ENCODE measurements at regions not wholly inside any gene's neighbourhood (a gene's known extent, or its start where the extent isn't known, plus 50 kb on each side); places are given as distances from the start of the nearest gene placed in this dataset.
"Not testable (repeated sequence)": the region's sequence is repeated elsewhere in the genome, so short reads cannot be mapped to it uniquely, and the experiment has no call there.

DNA sequence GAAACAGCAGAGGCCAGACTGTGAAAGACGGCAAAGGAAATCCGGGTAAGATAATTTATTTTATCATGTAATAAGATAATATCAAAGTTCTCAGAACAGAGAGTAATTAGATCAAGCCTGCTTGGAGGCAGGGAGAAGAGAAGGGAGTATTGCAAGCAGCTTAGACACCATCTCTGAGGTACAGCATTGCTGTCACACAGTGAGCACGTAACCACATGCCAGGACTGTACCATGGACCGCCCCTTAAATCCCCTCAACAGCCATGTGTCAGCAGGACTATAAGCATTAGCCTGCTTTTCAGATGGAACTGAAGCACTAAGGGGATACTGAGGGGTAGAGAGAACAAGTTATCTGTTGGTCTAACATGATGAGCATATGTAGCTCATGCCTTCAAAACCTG, 141.5 kb downstream of the C6orf118 start:
- TF ChIP-seq, protein P1, sequence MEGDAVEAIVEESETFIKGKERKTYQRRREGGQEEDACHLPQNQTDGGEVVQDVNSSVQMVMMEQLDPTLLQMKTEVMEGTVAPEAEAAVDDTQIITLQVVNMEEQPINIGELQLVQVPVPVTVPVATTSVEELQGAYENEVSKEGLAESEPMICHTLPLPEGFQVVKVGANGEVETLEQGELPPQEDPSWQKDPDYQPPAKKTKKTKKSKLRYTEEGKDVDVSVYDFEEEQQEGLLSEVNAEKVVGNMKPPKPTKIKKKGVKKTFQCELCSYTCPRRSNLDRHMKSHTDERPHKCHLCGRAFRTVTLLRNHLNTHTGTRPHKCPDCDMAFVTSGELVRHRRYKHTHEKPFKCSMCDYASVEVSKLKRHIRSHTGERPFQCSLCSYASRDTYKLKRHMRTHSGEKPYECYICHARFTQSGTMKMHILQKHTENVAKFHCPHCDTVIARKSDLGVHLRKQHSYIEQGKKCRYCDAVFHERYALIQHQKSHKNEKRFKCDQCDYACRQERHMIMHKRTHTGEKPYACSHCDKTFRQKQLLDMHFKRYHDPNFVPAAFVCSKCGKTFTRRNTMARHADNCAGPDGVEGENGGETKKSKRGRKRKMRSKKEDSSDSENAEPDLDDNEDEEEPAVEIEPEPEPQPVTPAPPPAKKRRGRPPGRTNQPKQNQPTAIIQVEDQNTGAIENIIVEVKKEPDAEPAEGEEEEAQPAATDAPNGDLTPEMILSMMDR (conservative IDR thresholded peaks at IDR 0.05): no peak

DNA sequence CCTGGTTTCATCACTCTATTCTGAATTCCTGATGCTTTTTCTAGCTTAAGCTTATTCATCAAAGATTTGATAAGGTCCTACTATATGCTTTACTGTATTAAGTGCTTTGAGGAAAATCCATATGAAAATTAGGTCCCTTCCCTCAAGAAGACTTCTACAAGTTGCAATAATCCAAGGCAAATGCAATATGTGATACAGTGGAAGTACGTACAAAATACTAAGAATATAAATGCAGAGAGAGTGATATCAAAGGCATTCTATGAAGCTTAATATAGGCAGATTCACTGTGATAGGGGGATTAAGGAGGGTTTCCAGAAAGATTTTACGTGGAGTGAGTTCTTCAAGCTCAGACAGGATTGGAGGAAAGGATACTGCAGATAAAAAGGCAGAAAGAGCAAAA, 142.1 kb downstream of the C6orf118 start:
- H3K27ac ChIP-seq: no peak overlapping the region
- TF ChIP-seq, protein P1 (conservative IDR thresholded peaks at IDR 0.05): no peak

More for the DNA sequence above, 141.5 kb downstream of the C6orf118 start:
- H3K27ac ChIP-seq: no peak overlapping the region

DNA sequence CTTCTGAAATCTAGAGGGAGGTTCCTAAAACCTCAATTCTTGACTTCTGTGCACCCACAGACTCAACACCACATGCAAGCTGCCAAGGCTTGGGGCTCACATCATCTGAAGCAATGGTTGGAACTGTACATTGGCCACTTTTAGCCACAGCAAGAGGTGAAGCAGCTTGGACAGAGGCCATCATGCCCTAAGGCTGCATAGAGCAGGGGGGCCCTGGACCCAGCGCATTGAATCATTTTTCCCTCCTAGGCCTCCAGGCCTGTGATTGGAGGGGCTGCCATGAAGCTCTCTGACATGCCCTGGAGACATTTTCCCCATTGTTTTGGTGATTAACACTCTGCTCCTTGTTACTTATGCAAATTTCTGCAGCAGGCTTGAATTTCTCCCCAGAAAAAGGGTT, 145.9 kb downstream of the C6orf118 start:
- TF ChIP-seq, protein P1 (conservative IDR thresholded peaks at IDR 0.05): no peak
- no peak overlapping the region for H3K27ac ChIP-seq

GRCh38 chr6:165159460-165159859, 149.9 kb downstream of the C6orf118 start:
- no peak overlapping the region for H3K27ac ChIP-seq

DNA sequence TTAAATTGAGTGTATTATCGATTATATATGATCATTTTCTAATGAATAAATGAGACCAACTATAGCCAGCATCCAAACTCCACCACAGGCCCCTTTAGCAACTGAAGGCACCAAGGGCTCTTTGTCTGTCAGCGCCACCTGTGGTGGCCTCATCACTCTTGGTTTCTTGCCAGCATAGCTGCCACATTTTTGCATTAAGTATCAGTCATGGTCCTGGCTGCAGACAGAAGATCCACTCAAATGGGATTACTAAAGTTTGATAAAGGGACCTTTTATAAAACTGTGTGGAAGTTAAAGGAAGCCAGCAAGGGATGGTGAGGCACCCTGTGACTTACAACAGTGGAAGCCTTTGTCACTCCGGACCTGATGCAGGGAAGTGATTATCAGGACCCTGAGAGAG, 162.9 kb downstream of the C6orf118 start:
- no peak overlapping the region for H3K27ac ChIP-seq
- TF ChIP-seq, protein P1 (conservative IDR thresholded peaks at IDR 0.05): no peak

More at GRCh38 chr6:165159460-165159859, 149.9 kb downstream of the C6orf118 start:
- TF ChIP-seq, protein P1 (conservative IDR thresholded peaks at IDR 0.05): no peak

GRCh38 chr6:165135889-165136288, 173.5 kb downstream of the C6orf118 start:
- no peak overlapping the region for H3K27ac ChIP-seq
- TF ChIP-seq, protein P1 (conservative IDR thresholded peaks at IDR 0.05): no peak

- H3K27ac ChIP-seq: no peak overlapping the region
- TF ChIP-seq, protein P1 (conservative IDR thresholded peaks at IDR 0.05): no peak
These were observed 180.3 kb downstream of the C6orf118 start for GRCh38 chr6:165129086-165129485.

- not testable (repeated sequence) for H3K27ac ChIP-seq
These were observed 181.7 kb downstream of the C6orf118 start for GRCh38 chr6:165127743-165128142.

DNA sequence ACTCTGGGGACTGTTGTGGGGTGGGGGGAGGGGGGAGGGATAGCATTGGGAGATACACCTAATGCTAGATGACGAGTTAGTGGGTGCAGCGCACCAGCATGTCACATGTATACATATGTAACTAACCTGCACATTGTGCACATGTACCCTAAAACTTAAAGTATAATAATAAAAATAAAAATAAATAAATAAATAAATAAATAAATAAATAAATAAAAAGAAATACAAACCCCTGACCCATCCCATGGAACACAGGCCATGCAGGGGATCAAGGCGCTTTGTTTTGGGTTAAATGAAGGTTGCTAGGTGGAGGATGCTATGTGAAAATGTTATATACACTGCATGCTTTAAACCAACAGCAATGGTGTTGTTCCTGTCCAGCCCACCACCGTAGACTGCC, 184.7 kb downstream of the C6orf118 start:
- H3K27ac ChIP-seq: not testable (repeated sequence)
